GM21737 (cell line): ENCODE measurements at regions not wholly inside any gene's neighbourhood (a gene's known extent, or its start where the extent isn't known, plus 50 kb on each side); places are given as distances from the start of the nearest gene placed in this dataset.
"Not testable (repeated sequence)": the region's sequence is repeated elsewhere in the genome, so short reads cannot be mapped to it uniquely, and the experiment has no call there.

Experiments used
- ATAC-seq: cut with Tn5 transposase; IDR thresholded peaks from one replicate; pipeline ENCODE4 v1.9.1; 2021; ENCODE audit warnings: mild to moderate bottlenecking, moderate library complexity; ENCODE audit not compliant: unreplicated experiment

DNA sequence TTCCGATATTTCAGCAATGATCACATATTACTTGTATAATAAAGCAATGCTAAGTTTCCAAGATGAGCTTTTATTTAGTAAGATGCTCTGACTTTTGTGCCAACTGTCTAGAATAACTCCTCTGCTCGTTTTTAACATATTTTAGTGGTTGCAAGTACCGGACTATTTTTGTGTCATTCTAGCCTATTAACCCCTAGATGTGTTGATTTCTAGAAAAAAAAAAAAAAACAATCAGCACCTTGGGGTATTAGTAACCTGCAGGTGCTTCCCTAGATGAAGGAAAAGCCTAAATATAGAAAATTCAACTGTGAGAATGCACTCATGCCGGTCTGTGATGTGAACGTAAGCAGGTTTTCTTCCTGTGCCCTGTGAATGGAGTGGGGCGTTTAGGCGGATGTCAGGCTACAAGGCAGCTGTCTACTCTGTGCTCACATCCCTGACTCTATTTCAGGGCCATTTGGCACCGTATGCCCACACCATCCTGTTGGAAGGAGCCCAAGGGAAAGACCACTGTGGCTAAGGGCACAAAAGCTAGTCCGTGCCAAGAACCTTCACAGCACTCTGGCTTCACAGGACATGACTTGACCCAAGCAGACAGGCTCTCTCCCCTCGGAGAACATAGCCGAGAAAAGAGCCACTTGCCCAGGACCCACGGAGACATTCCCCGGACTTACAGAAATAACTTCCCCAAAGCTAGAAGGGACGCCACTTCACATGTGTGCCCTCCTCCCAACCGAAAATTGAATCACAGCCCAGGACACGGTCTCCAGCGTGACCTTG is 60.9 kb upstream of the AGAP1 start:
- ATAC-seq: no peak

DNA sequence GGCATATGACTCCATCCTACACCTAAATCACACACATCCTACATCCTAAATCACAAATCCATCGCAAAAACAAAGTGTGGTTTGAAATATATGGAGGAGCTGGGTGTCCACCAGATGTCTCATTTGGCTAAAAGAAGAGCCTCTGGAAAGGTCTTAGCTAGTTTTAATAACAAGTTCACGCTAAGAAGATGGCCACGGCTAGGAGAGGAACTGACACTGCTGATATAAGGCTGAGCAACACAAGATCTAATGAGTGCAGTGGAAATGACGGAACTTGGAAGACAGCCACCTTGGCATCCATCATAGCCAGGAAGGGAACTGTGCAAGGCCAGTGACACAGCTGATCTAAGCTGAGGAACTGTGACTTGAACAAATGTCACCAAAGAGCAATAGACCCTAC is 60.0 kb upstream of the AGAP1 start:
- no peak for ATAC-seq

DNA sequence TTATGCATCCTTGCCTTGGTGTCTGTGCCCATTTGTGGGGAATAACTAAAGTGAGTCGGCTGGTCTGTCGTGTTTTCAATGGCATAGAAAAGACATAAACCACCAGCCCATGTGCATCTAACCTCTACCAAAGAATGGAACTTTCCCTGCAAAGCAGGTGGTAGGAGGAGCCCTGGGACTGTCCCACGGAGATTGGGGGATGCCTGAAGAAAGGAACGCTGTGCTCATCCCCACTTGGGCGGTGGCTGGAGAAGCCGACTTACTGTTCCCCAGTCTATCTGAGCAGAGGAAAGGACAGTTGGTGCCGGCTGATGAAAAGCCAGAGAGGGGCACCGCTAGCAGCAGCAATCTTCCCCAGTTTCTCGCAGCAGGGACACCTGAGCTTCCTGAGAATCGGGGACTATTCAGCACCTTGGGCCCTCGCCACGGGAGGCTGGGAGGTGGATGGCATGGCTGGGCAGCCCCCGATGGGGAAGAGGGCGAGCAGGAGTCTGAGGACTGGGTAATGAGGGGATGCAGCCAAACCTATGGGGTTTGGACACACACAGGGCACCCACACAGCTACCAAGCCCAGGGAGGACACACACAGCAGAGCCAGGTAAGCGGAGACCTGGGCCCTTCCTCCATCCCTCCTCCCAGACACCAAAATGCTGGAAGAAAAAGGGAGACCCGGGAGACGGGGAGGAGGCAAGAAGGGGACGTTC is 53.7 kb upstream of the AGAP1 start:
- no peak for ATAC-seq

DNA sequence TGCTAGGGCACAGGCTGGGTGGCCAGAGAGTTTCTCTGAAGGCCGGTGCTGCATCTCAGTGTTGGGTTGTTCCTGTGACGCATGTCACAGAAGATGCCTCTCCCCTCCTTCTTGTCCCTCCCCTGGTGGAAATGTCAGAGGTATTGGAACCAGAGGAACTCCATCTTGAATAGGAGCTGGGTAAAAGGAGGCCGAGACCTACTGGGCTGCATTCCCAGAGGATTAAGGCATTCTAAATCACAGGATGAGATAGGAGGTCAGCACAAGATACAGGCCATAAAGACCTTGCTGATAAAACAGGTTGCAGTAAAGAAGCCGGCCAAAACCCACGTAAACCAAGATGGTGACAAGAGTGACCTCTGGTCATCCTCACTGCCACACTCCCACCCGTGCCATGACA is 50.3 kb upstream of the AGAP1 start:
- ATAC-seq: not testable (repeated sequence)
